ENCODE measurements at regions not wholly inside any gene's neighbourhood (a gene's known extent, or its start where the extent isn't known, plus 50 kb on each side); places are given as distances from the start of the nearest gene placed in this dataset.
A peak's percentile ranks its signal among the peaks of the same experiment; 100 is the strongest.

DNA sequence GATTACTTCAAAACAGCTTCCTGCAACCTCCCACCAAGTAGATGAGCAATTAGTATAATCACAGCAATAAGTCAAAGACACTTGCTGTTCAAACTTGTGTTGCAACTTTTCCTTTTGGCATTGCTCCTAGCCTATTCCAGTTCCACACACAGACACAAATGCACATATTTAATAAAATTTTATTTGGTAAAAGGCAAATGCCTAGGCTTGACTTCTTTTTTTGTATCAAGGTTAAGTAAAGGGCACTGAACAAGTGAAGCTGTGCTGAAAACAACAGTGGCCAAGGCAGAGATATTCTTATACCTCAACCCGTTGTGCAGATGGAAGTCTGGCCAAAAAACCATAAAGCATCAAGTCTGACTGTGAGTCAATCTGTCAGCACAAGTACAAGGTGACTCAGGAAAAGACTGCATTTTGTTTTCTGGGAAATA lies 708.4 kb upstream of the CITED2 start:
- peak overlapping the region; percentile 24 for H3K4me2 ChIP-seq (ENCODE audit: unreplicated experiment)

GRCh38 chr6:140079328-140079727 lies 704.9 kb upstream of the CITED2 start:
- peak; percentile 40 for DNase-seq

More for the DNA sequence above, 708.4 kb upstream of the CITED2 start:
- peak; percentile 71 for DNase-seq
- no peaks in the 10 kb centered on the region for H3K27me3 ChIP-seq (replicated peaks; ENCODE audit: insufficient read depth)
- H3K4me3 ChIP-seq, result no peak overlapping the region
- TF ChIP-seq EZH2 (IDR thresholded peaks at IDR 0.05; ENCODE audit: insufficient read depth, poor library complexity, severe bottlenecking), result no peak
- no peak for TF ChIP-seq EZH2phosphoT487 (IDR thresholded peaks at IDR 0.05; ENCODE audit: insufficient read depth, low read depth)
- no peaks in the 10 kb centered on the region for H3K36me3 ChIP-seq (ENCODE audit: low read depth)
- no peaks in the 10 kb centered on the region for H3K79me2 ChIP-seq (ENCODE audit: insufficient read depth)
- 0 to 3% methylated on average over 1 of the region's 1 CpG for WGBS, 2 experiments (ENCODE audit: low coverage in 1 of 2, low lambda C conversion rate in 2 of 2, missing lambda C conversion rate in 2 of 2)
- peak overlapping the region; percentile 36 for H3K27ac ChIP-seq
- 0 out of 2 replicates have a peak, but pooled peaks cover 5% of the 10 kb centered on the region for H3K9me2 ChIP-seq (ENCODE audit: insufficient read depth)
- no peaks in the 10 kb centered on the region for H3K9me3 ChIP-seq (ENCODE audit: low read depth)
- H3K9ac ChIP-seq, result no peak overlapping the region
- no peaks in the 10 kb centered on the region for H4K20me1 ChIP-seq (ENCODE audit: insufficient read depth)
- H2AFZ ChIP-seq, result 0 out of 2 replicates have a peak overlapping the region, but pooled peaks have one; percentile 11
- peaks cover 46% of the 10 kb centered on the region for H3F3A ChIP-seq (ENCODE audit: insufficient read depth)
- in situ Hi-C loops (cut with MboI), result no loop called here
- H3K4me1 ChIP-seq (ENCODE audit: insufficient read depth), result peaks cover 49% of the 10 kb centered on the region

DNA sequence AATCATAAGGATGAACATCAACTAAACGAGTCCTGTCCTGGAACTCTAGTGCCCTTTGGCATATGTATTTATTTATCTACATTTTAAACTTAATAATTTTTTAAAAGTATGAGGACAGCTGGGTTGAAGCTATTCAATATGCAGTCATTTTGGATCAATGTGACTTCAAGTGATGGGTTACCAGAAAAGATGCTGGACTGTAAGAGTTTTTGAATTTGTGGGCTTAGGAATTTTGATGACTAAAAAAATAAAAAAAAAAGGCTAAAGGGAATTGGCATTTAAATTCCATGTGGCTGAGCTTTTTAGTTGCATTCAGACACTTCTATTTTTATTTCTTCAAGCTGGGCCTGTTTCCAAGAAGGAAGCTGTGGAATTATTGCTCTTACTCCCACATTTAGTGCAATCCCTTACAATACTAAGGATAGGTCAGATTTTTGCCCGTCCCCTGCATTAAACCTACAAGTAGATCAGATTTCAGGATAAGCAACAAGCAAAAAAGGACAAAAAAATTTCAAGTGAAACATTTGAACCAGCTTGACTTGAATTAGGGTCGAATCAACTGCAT lies 704.2 kb upstream of the CITED2 start:
- in situ Hi-C loops (cut with MboI), result no loop called here

More at GRCh38 chr6:140079328-140079727, 704.9 kb upstream of the CITED2 start:
- Histone ChIP-seq H3F3A (ENCODE audit: insufficient read depth) (peaks cover 60% of the 10 kb centered on the region), H3K79me2 (ENCODE audit: insufficient read depth) (no peaks in the 10 kb centered on the region), H3K36me3 (ENCODE audit: low read depth) (no peaks in the 10 kb centered on the region), H3K4me1 (ENCODE audit: insufficient read depth) (peaks cover 59% of the 10 kb centered on the region), H3K9ac (no peak overlapping the region), H3K9me3 (ENCODE audit: low read depth) (no peaks in the 10 kb centered on the region), H3K27ac (peak overlapping the region; percentile 63), H3K4me3 (0 out of 2 replicates have a peak overlapping the region, but pooled peaks have one; percentile 0), H3K9me2 (ENCODE audit: insufficient read depth) (0 out of 2 replicates have a peak, but pooled peaks cover 5% of the 10 kb centered on the region), H3K27me3 (replicated peaks; ENCODE audit: insufficient read depth) (no peaks in the 10 kb centered on the region), H3K4me2 (ENCODE audit: unreplicated experiment) (peak overlapping the region; percentile 18), H4K20me1 (ENCODE audit: insufficient read depth) (no peaks in the 10 kb centered on the region), H2AFZ (no peak overlapping the region)
- TF ChIP-seq EZH2phosphoT487 (IDR thresholded peaks at IDR 0.05; ENCODE audit: insufficient read depth, low read depth) (no peak), EZH2 (IDR thresholded peaks at IDR 0.05; ENCODE audit: insufficient read depth, poor library complexity, severe bottlenecking) (no peak)
- 96 to 97% methylated on average over 5 of the region's 5 CpGs for WGBS, 2 experiments (ENCODE audit: low coverage in 1 of 2, low lambda C conversion rate in 2 of 2, missing lambda C conversion rate in 2 of 2)
- in situ Hi-C loops (cut with MboI), result no loop called here

DNA sequence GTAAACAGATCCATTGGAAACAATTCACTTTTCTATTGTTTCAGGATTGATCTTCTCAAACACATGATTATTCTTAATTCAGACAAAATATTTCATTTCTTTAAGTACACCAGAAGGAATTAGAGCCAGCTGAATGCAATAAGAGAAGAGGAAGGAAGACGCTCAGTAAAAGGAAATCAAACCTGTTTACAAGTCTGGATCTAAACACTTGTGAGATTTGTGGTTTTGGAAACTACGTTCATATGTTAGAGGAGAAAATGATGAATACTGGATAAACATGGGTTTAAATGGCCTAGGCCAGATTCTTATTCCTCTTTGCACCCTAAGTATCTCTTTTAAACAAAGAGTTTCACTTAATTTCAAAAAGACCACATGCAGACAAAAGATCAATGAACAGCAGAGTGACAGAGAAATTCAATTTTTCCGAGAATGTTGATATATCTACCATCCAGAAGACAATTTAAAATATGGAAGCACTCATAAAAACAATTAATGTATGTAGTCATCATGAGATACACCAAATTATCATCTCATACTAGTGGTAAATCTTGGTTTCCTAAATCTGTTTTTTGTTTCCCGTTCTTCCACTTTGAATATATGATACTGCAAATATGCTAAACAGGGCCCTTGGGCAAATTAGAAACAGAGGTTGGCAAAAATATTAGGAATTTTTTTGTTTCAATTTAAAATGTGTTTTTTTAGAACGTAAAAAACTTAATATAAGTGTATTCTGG lies 703.5 kb upstream of the CITED2 start:
- Histone ChIP-seq H3K27me3 (replicated peaks; ENCODE audit: insufficient read depth) (no peaks in the 10 kb centered on the region), H3F3A (ENCODE audit: insufficient read depth) (peaks cover 63% of the 10 kb centered on the region), H3K4me3 (peak overlapping the region; percentile 2; the same call in 1 of the 2 replicates), H3K79me2 (ENCODE audit: insufficient read depth) (no peaks in the 10 kb centered on the region), H2AFZ (peak overlapping the region; percentile 59), H3K4me1 (ENCODE audit: insufficient read depth) (peaks cover 58% of the 10 kb centered on the region), H3K9ac (peak overlapping the region; percentile 0; the same call in 1 of the 2 replicates), H3K36me3 (ENCODE audit: low read depth) (no peaks in the 10 kb centered on the region), H3K9me3 (ENCODE audit: low read depth) (no peaks in the 10 kb centered on the region), H3K27ac (peak overlapping the region; percentile 63), H3K4me2 (ENCODE audit: unreplicated experiment) (peak overlapping the region; percentile 54), H4K20me1 (ENCODE audit: insufficient read depth) (no peaks in the 10 kb centered on the region), H3K9me2 (ENCODE audit: insufficient read depth) (0 out of 2 replicates have a peak, but pooled peaks cover 5% of the 10 kb centered on the region)
- TF ChIP-seq EZH2 (IDR thresholded peaks at IDR 0.05; ENCODE audit: insufficient read depth, poor library complexity, severe bottlenecking), result no peak
- TF ChIP-seq EZH2phosphoT487 (IDR thresholded peaks at IDR 0.05; ENCODE audit: insufficient read depth, low read depth), result no peak
- 21 to 26% methylated on average over 5 of the region's 5 CpGs for WGBS, 2 experiments (ENCODE audit: low coverage in 1 of 2, low lambda C conversion rate in 2 of 2, missing lambda C conversion rate in 2 of 2)
- DNase-seq, result no peak
- in situ Hi-C loops (cut with MboI), result no loop called here

More for the DNA sequence above, 704.2 kb upstream of the CITED2 start:
- Histone ChIP-seq H3K4me1 (ENCODE audit: insufficient read depth) (peaks cover 58% of the 10 kb centered on the region), H4K20me1 (ENCODE audit: insufficient read depth) (no peaks in the 10 kb centered on the region), H3K9me3 (ENCODE audit: low read depth) (no peaks in the 10 kb centered on the region), H3K79me2 (ENCODE audit: insufficient read depth) (no peaks in the 10 kb centered on the region), H3K27me3 (replicated peaks; ENCODE audit: insufficient read depth) (no peaks in the 10 kb centered on the region), H3K27ac (peak overlapping the region; percentile 63), H3F3A (ENCODE audit: insufficient read depth) (peaks cover 63% of the 10 kb centered on the region), H3K36me3 (ENCODE audit: low read depth) (no peaks in the 10 kb centered on the region), H3K9ac (0 out of 2 replicates have a peak overlapping the region, but pooled peaks have one; percentile 0), H2AFZ (no peak overlapping the region), H3K4me2 (ENCODE audit: unreplicated experiment) (peak overlapping the region; percentile 54), H3K9me2 (ENCODE audit: insufficient read depth) (0 out of 2 replicates have a peak, but pooled peaks cover 5% of the 10 kb centered on the region), H3K4me3 (peak overlapping the region; percentile 2; the same call in 1 of the 2 replicates)
- DNase-seq, result peak; percentile 88
- 0 to 1% methylated on average over 3 of the region's 3 CpGs for WGBS, 2 experiments (ENCODE audit: low coverage in 1 of 2, low lambda C conversion rate in 2 of 2, missing lambda C conversion rate in 2 of 2)
- TF ChIP-seq EZH2 (IDR thresholded peaks at IDR 0.05; ENCODE audit: insufficient read depth, poor library complexity, severe bottlenecking) (no peak), EZH2phosphoT487 (IDR thresholded peaks at IDR 0.05; ENCODE audit: insufficient read depth, low read depth) (no peak)

All from GM23248 (cell line).